ENCODE measurements at regions not wholly inside any gene's neighbourhood (a gene's known extent, or its start where the extent isn't known, plus 50 kb on each side); places are given as distances from the start of the nearest gene placed in this dataset.

- Histone ChIP-seq H3K36me3 (ENCODE audit: control insufficient read depth, insufficient read depth, low read length) (no peaks in the 10 kb centered on the region), H3K27ac (ENCODE audit: insufficient read depth, low read depth, low read length, poor library complexity, severe bottlenecking) (no peak overlapping the region), H3K4me3 (ENCODE audit: insufficient read depth, low read depth, low read length) (no peak overlapping the region), H3K4me1 (ENCODE audit: control insufficient read depth, insufficient read depth, low read length) (no peaks in the 10 kb centered on the region), H3K27me3 (ENCODE audit: control insufficient read depth, insufficient read depth, low read length, poor library complexity, severe bottlenecking) (no peaks in the 10 kb centered on the region), H3K9me3 (ENCODE audit: control insufficient read depth, low read length) (no peaks in the 10 kb centered on the region)
- WGBS, 2 experiments: 100% methylated on average over 1 to 2 of the region's 2 CpGs
These were observed 766.9 kb upstream of the ADGRL4 start for GRCh38 chr1:79773385-79773784.

GRCh38 chr1:79762461-79762860 is 755.9 kb upstream of the ADGRL4 start:
- no peak overlapping the region for H3K4me3 ChIP-seq (ENCODE audit: insufficient read depth, low read depth, low read length)
- H3K27ac ChIP-seq (ENCODE audit: insufficient read depth, low read depth, low read length, poor library complexity, severe bottlenecking): no peak overlapping the region
- no peaks in the 10 kb centered on the region for H3K9me3 ChIP-seq (ENCODE audit: control insufficient read depth, low read length)
- H3K36me3 ChIP-seq (ENCODE audit: control insufficient read depth, insufficient read depth, low read length): no peaks in the 10 kb centered on the region
- no peaks in the 10 kb centered on the region for H3K27me3 ChIP-seq (ENCODE audit: control insufficient read depth, insufficient read depth, low read length, poor library complexity, severe bottlenecking)
- no peaks in the 10 kb centered on the region for H3K4me1 ChIP-seq (ENCODE audit: control insufficient read depth, insufficient read depth, low read length)

GRCh38 chr1:79760531-79760930 is 754.0 kb upstream of the ADGRL4 start:
- WGBS, 2 experiments: 88 to 100% methylated on average over 1 of the region's 1 CpG

GRCh38 chr1:79749607-79750006 is 743.1 kb upstream of the ADGRL4 start:
- Histone ChIP-seq H3K27ac (ENCODE audit: insufficient read depth, low read depth, low read length, poor library complexity, severe bottlenecking) (no peak overlapping the region), H3K9me3 (ENCODE audit: control insufficient read depth, low read length) (no peaks in the 10 kb centered on the region), H3K4me1 (ENCODE audit: control insufficient read depth, insufficient read depth, low read length) (no peaks in the 10 kb centered on the region), H3K4me3 (ENCODE audit: insufficient read depth, low read depth, low read length) (no peak overlapping the region), H3K36me3 (ENCODE audit: control insufficient read depth, insufficient read depth, low read length) (no peaks in the 10 kb centered on the region), H3K27me3 (ENCODE audit: control insufficient read depth, insufficient read depth, low read length, poor library complexity, severe bottlenecking) (no peaks in the 10 kb centered on the region)
- WGBS, 2 experiments: 97 to 100% methylated on average over 2 of the region's 2 CpGs

More at GRCh38 chr1:79760531-79760930, 754.0 kb upstream of the ADGRL4 start:
- Histone ChIP-seq H3K36me3 (ENCODE audit: control insufficient read depth, insufficient read depth, low read length) (no peaks in the 10 kb centered on the region), H3K4me3 (ENCODE audit: insufficient read depth, low read depth, low read length) (no peak overlapping the region), H3K27me3 (ENCODE audit: control insufficient read depth, insufficient read depth, low read length, poor library complexity, severe bottlenecking) (no peaks in the 10 kb centered on the region), H3K4me1 (ENCODE audit: control insufficient read depth, insufficient read depth, low read length) (no peaks in the 10 kb centered on the region), H3K9me3 (ENCODE audit: control insufficient read depth, low read length) (no peaks in the 10 kb centered on the region), H3K27ac (ENCODE audit: insufficient read depth, low read depth, low read length, poor library complexity, severe bottlenecking) (no peak overlapping the region)

- Histone ChIP-seq H3K27ac (ENCODE audit: insufficient read depth, low read depth, low read length, poor library complexity, severe bottlenecking) (no peak overlapping the region), H3K36me3 (ENCODE audit: control insufficient read depth, insufficient read depth, low read length) (no peaks in the 10 kb centered on the region), H3K4me1 (ENCODE audit: control insufficient read depth, insufficient read depth, low read length) (no peaks in the 10 kb centered on the region), H3K27me3 (ENCODE audit: control insufficient read depth, insufficient read depth, low read length, poor library complexity, severe bottlenecking) (no peaks in the 10 kb centered on the region), H3K4me3 (ENCODE audit: insufficient read depth, low read depth, low read length) (no peak overlapping the region), H3K9me3 (ENCODE audit: control insufficient read depth, low read length) (no peaks in the 10 kb centered on the region)
- WGBS, 2 experiments: 100% methylated on average over 2 of the region's 2 CpGs; no CpG with 5 or more reads in 1 of the 2 experiments
These were observed 739.4 kb upstream of the ADGRL4 start for GRCh38 chr1:79745929-79746328.

GRCh38 chr1:79744746-79745145 is 738.2 kb upstream of the ADGRL4 start:
- Histone ChIP-seq H3K27ac (ENCODE audit: insufficient read depth, low read depth, low read length, poor library complexity, severe bottlenecking) (no peak overlapping the region), H3K27me3 (ENCODE audit: control insufficient read depth, insufficient read depth, low read length, poor library complexity, severe bottlenecking) (no peaks in the 10 kb centered on the region), H3K4me3 (ENCODE audit: insufficient read depth, low read depth, low read length) (no peak overlapping the region), H3K9me3 (ENCODE audit: control insufficient read depth, low read length) (no peaks in the 10 kb centered on the region), H3K4me1 (ENCODE audit: control insufficient read depth, insufficient read depth, low read length) (no peaks in the 10 kb centered on the region), H3K36me3 (ENCODE audit: control insufficient read depth, insufficient read depth, low read length) (no peaks in the 10 kb centered on the region)
- WGBS, 2 experiments: no CpG with 5 or more reads among the region's 1 CpG

DNA sequence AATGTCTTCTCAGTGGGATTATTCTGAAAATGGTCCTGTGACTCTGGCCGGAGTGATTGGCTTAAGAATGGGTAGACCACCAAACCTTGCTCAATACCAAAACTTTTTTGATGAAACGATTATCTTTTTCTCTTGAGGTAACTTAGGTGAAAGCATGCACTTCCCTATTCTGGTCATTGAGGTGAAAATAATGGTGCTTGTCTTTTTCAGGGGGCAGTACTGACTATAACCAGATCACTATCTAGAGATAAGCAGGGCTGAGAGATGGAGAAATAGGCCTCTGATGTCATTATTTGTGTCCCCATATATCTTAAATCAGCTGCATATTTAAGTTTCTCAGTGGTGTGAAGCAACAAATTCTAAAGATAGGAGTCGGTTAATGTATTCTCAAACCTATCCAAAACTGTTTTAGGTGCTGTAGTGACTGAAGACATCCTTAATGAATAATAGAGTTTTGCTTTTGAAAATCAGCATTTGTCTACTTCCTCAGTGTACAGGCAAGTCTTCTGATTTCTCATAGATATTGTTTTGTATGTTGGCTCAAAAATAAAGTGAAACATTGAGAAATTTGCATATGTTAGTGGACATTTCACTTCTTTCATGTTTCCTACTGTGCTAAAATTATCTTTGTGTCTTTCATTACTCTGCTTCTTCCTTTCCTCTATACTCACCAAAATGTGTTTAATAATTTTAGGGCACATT is 735.3 kb upstream of the ADGRL4 start:
- WGBS, 2 experiments: 89% methylated on average over 3 of the region's 3 CpGs
- H3K36me3 ChIP-seq (ENCODE audit: control insufficient read depth, insufficient read depth, low read length): no peaks in the 10 kb centered on the region
- no peaks in the 10 kb centered on the region for H3K27me3 ChIP-seq (ENCODE audit: control insufficient read depth, insufficient read depth, low read length, poor library complexity, severe bottlenecking)
- H3K4me1 ChIP-seq (ENCODE audit: control insufficient read depth, insufficient read depth, low read length): no peaks in the 10 kb centered on the region
- H3K27ac ChIP-seq (ENCODE audit: insufficient read depth, low read depth, low read length, poor library complexity, severe bottlenecking): no peak overlapping the region
- H3K4me3 ChIP-seq (ENCODE audit: insufficient read depth, low read depth, low read length): no peak overlapping the region
- no peaks in the 10 kb centered on the region for H3K9me3 ChIP-seq (ENCODE audit: control insufficient read depth, low read length)

GRCh38 chr1:79738101-79738500 is 731.6 kb upstream of the ADGRL4 start:
- Histone ChIP-seq H3K36me3 (ENCODE audit: control insufficient read depth, insufficient read depth, low read length) (no peaks in the 10 kb centered on the region), H3K9me3 (ENCODE audit: control insufficient read depth, low read length) (no peaks in the 10 kb centered on the region)
- no CpG with 5 or more reads among the region's 1 CpG for WGBS, 2 experiments

DNA sequence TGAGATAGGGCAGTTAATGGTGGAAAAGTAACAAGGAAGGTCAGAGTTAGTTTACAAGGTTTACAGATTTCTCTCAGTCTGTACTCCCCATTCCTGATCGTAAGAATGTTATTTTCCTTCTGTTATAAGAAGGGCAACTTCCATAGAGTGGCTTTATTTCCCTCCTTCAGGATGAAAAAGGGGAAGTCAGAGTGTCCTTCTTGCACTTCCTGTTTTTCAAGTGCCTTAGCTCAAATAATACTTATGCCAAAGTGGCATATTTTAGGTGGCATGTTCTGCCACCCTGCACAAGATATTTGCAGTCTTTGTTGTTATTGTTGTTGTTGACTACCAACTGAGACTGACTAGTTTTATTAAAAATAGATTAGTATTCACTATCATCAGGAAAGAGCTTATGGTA is 730.7 kb upstream of the ADGRL4 start:
- 83 to 100% methylated on average over 1 of the region's 1 CpG for WGBS, 2 experiments
- H3K27ac ChIP-seq (ENCODE audit: insufficient read depth, low read depth, low read length, poor library complexity, severe bottlenecking): no peak overlapping the region
- H3K27me3 ChIP-seq (ENCODE audit: control insufficient read depth, insufficient read depth, low read length, poor library complexity, severe bottlenecking): no peaks in the 10 kb centered on the region
- H3K4me1 ChIP-seq (ENCODE audit: control insufficient read depth, insufficient read depth, low read length): no peaks in the 10 kb centered on the region
- H3K9me3 ChIP-seq (ENCODE audit: control insufficient read depth, low read length): no peaks in the 10 kb centered on the region
- no peaks in the 10 kb centered on the region for H3K36me3 ChIP-seq (ENCODE audit: control insufficient read depth, insufficient read depth, low read length)
- no peak overlapping the region for H3K4me3 ChIP-seq (ENCODE audit: insufficient read depth, low read depth, low read length)

More at GRCh38 chr1:79738101-79738500, 731.6 kb upstream of the ADGRL4 start:
- Histone ChIP-seq H3K27ac (ENCODE audit: insufficient read depth, low read depth, low read length, poor library complexity, severe bottlenecking) (no peak overlapping the region), H3K4me3 (ENCODE audit: insufficient read depth, low read depth, low read length) (no peak overlapping the region), H3K27me3 (ENCODE audit: control insufficient read depth, insufficient read depth, low read length, poor library complexity, severe bottlenecking) (no peaks in the 10 kb centered on the region), H3K4me1 (ENCODE audit: control insufficient read depth, insufficient read depth, low read length) (no peaks in the 10 kb centered on the region)

- H3K27ac ChIP-seq (ENCODE audit: insufficient read depth, low read depth, low read length, poor library complexity, severe bottlenecking): no peak overlapping the region
- no peaks in the 10 kb centered on the region for H3K36me3 ChIP-seq (ENCODE audit: control insufficient read depth, insufficient read depth, low read length)
- H3K4me1 ChIP-seq (ENCODE audit: control insufficient read depth, insufficient read depth, low read length): no peaks in the 10 kb centered on the region
- no peaks in the 10 kb centered on the region for H3K27me3 ChIP-seq (ENCODE audit: control insufficient read depth, insufficient read depth, low read length, poor library complexity, severe bottlenecking)
- no peaks in the 10 kb centered on the region for H3K9me3 ChIP-seq (ENCODE audit: control insufficient read depth, low read length)
- H3K4me3 ChIP-seq (ENCODE audit: insufficient read depth, low read depth, low read length): no peak overlapping the region
These were observed 726.4 kb upstream of the ADGRL4 start for GRCh38 chr1:79732950-79733349.

- 69 to 80% methylated on average over 1 to 2 of the region's 2 CpGs for WGBS, 2 experiments
- Histone ChIP-seq H3K27me3 (ENCODE audit: control insufficient read depth, insufficient read depth, low read length, poor library complexity, severe bottlenecking) (no peaks in the 10 kb centered on the region), H3K36me3 (ENCODE audit: control insufficient read depth, insufficient read depth, low read length) (no peaks in the 10 kb centered on the region), H3K27ac (ENCODE audit: insufficient read depth, low read depth, low read length, poor library complexity, severe bottlenecking) (no peak overlapping the region), H3K4me1 (ENCODE audit: control insufficient read depth, insufficient read depth, low read length) (no peaks in the 10 kb centered on the region), H3K4me3 (ENCODE audit: insufficient read depth, low read depth, low read length) (no peak overlapping the region), H3K9me3 (ENCODE audit: control insufficient read depth, low read length) (no peaks in the 10 kb centered on the region)
These were observed 720.4 kb upstream of the ADGRL4 start for GRCh38 chr1:79726911-79727310.
